ENCODE measurements at regions not wholly inside any gene's neighbourhood (a gene's known extent, or its start where the extent isn't known, plus 50 kb on each side); places are given as distances from the start of the nearest gene placed in this dataset.
A peak's percentile ranks its signal among the peaks of the same experiment; 100 is the strongest.

DNA sequence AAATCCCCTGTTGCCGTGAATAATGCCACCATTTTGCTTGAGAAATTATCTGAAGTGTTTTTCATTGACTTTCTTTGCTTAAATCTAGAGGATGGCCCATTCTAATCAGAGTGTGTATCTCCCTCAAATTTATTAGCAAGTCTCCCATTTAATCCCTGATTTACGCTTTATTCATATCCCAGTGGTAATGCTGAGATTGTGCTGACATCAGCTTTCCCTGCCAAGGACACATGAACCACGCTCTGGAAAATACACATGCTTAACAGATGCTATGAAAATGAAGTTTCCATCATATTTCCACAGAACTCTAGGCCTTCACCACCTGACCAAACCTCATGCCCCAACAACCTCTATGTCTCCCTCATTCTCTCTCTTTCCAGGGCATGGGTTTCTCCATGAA, 545.4 kb downstream of the TUSC7 start:
- no peak for DNase-seq (ENCODE audit: low spot score)

DNA sequence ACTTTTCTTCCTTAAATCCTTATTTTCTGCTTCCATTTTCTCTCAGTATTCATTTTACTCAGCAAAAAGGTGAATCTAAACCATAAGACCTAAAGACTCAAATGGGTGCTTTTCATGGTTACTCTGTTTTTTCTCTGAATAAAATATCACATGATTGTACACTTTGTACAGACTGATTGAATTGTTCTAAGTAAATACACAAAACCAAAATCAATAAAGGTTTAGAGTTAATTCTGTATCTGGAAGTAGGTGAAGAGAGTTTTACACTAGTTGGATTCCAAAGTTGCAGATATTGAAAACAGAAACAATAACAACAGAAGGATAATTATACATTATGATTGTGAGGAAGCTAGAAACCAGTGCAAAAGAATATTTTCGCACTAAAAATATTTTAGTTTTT, 546.2 kb downstream of the TUSC7 start:
- no peak for DNase-seq (ENCODE audit: low spot score)

DNA sequence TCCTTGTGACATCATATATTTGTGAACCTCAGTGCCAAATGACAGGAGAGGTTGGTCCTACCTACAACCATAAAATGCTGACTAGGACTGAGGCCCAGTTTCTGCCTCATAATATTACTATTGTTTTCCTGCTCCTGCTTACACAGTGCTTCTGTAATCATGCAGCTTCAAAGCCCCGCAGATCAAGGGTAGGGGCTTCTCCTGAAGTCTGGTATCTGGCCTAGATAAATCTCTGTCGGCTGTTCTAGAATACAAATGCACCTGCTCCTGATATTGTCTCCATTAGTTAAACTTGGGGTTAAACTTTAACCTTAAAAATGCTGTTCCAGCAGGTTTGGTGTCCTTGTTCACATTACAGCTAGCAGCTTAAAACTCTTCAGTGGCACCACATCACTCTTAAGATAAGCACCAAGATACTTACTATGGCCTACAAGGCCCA, 552.4 kb downstream of the TUSC7 start:
- no peak for DNase-seq (ENCODE audit: low spot score)

DNA sequence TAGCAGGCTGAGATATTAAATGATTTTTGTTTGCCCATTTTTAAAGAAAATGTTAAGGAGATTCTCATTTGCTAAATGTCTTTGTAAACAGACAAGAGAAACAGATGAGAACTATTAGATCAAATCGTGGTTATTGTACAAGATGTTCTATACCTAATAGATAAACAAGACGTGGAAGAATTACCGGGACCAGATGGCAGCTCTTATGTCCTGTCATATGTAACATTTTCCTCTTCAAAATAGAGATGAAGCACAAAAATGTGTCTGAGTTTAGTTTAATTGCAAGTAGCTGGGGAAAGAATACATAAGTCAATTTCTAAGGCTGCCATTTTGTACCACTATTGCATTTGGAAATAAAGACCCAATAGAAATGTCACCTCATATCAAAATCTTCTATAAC, 553.7 kb downstream of the TUSC7 start:
- DNase-seq (ENCODE audit: low spot score): no peak

DNA sequence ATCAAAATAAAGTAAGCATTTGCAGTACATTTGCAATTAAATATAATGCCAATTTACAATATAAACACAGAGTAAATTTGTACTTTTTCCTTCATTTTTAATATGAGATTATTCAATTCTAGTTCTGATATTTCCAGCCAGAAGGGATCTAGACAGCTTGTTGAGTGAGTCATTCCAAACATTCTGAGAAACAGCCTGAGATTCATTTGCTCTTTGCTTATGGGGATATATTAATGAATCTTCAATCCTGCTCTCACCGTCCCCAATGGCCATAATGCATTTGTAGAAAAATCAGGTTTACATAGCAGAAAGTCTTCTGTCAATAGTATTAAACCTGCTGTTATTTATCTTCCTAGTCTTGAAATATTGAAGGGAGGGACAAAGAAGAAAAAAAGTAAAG, 554.2 kb downstream of the TUSC7 start:
- DNase-seq (ENCODE audit: low spot score): no peak

DNA sequence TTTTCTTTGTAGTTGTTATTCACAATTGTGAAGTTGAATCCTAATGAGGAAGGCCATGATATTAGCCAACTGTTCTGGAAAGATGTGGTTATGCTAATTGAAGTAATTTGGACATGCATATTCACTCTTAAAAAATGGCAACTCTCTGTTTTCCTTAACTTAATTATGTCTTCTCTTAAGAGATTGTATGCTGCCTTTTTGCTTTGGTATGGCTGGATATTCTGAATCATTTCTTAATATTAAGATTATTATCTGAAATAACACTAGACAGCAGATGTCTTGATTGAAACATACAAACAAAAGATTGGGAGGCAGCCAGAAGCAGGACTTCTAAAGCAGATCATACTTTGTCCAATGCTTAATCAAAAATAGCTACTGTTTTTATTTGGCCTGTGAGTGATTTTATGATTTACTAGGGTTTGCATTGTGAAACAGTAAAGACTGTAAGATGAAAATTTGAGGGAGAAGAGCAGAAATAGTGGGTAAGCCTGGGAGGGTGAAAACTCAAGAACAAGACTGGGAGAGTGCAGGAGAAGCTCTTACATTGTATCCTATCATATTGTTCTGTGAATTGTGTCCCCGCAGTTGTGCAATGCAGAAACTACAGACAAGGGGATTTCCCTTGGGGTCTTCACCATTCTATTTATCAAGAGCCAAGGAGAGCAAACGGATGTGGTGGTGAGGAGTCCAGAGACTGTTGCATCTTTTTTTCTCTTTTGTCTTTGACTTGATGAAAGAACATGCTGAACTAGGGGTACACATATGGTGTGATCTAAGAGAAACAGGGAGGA, 554.8 kb downstream of the TUSC7 start:
- DNase-seq (ENCODE audit: low spot score): no peak

DNA sequence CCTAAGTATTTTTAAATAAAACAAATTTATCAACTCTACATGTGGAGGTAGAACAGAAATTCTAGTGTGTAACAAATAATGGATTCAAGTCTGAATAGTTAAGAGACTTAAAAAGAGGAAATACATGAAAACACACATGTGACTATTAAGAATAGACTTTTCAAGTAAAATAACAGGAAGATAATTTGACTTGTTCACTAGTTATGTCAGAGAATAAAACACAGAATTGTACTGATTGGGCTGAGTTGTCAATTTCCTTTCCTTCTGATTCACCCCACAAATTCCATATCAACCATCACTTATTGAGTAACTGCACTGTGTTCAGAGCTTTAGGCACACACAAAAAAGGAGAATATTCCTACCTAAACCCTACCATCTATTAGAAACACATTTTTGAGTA, 557.2 kb downstream of the TUSC7 start:
- no peak for DNase-seq (ENCODE audit: low spot score)

DNA sequence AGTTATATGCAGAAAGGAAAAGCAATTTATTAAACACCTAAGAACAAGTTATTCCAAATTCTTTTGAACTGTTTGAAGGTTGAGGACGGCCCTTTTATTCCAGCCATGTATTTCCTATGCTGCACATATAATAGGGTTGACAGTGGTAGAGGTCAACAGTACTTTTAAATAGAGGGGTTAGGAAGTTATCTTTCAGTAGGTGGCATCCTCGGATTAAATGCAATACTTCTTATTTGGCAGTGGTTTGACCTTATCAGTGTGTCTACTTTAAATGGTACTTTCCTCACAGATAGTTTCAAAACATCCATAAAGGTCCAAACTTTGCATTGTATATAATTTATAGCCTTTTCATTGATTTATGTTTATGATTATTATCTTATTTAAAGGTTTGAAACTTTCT, 558.7 kb downstream of the TUSC7 start:
- no peak for DNase-seq (ENCODE audit: low spot score)

DNA sequence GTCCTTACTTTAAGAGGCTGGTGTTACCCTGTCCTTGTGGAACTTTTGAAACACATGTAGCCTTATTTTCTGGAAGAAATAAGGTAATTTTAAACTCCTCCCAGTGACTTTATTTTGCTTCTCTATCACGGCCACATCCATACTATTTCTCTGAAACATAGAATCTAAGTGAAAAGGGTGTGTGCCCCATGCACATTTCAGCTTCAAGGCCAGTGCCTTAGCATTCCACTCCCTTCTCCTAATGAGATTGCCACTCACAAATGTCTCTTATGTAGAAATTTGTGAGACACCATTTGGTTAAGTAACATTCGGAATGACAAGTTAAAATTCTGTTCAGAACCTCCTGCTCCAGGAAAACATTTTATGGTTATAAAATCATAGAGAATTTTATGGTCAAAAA, 562.7 kb downstream of the TUSC7 start:
- DNase-seq (ENCODE audit: low spot score): no peak

DNA sequence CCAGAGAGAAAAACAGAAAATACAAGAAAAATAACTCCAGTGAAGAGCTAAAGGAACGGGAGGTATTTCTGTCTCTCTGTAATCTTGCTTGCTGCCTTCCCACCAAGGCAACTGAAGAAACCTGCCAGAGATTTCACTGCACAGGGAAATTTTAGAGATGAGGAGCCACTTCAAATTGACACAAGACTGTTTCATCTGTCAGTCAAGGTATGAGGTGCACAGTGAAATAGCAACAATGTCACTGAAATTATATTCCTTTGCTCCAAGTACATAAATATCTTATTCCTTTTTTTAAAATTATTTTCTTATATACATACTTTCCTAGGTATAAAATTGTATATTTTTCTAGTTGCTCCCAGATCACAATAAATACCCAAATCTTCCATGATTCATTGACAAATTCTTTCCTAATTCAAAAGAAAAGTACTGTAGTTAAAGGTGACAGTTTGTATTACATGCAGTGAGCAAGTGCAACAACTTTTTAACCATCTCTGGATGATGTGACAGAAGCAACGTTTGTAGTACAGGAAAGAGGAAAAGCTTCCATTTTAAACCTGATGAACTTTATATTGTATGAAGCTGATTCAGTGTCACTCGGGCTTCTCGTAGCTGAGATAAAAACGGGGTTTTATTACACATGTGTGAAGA, 563.4 kb downstream of the TUSC7 start:
- DNase-seq (ENCODE audit: low spot score): no peak

DNA sequence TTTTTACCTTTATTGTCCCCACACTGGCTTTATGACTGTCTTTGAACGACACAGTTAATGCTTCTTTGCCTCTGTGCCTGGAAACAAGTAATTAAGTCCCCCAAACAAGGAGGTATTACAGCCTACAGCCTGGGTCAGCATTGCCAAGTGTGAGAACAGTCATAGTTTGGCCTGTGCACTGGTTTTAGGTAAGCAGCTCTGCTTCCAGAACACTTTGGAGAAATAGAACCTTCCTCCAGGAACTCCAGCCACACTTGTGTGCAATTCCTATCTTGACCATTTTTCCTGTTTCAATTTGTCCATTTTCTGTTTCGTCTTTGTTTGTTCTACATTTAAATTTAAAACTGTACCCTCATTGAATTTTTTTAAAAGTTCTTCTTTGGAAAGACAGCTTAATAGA, 568.2 kb downstream of the TUSC7 start:
- no peak for DNase-seq (ENCODE audit: low spot score)

DNA sequence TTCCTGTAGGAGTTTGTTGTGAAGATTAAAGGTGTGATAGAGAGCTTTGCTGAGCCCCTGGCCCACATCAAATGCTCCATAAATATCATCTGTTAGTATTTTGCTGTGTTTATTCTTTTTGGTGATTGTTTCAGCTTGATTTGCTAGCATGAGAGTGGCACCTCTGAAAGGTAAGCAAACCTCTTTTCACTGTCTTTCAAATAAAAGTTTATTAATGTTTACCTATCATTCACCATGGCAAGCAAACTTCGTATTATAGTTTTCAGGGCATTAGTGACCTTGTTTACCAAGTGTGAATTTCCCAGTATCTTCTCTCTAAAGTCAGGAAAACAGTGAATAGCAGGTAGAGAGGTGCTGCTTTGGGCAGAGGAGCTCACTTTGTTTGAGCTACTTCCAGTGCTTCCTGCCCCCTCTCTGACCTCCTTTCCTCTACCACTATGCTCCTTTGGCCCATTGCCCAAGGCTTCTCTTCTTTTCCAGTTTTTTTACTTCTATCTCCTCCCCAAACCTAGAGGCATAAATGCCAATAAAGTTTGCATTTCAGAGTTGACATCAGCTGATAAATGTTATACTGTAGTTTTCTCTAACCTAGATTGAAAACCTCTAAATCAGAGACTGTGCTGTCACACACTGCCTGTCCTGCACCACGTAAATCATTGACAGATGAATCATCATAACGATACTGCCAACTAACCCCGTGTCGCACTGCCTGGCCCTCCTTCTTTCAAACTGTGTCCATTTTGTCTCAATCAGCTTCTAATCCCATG, 569.0 kb downstream of the TUSC7 start:
- DNase-seq (ENCODE audit: low spot score): peak; percentile 26

DNA sequence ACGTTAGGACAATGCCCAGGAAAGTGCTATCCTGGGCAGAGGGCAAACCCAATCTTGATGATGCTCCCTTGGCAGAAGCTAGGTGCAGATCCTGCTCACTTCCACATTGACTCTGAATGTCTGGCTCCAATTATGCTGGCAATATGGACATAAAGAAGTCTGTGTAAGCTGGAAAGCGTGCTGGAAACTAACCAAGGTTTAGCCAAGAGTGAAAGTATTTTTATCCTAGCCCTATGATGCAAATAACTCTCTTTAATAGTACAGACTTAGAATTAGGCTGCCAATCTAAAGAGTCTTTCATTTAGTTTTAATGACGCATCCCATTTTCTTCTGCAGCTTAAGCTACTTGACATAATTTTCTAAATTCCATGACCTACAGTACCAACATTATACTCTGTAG, 571.8 kb downstream of the TUSC7 start:
- no peak for DNase-seq (ENCODE audit: low spot score)

DNA sequence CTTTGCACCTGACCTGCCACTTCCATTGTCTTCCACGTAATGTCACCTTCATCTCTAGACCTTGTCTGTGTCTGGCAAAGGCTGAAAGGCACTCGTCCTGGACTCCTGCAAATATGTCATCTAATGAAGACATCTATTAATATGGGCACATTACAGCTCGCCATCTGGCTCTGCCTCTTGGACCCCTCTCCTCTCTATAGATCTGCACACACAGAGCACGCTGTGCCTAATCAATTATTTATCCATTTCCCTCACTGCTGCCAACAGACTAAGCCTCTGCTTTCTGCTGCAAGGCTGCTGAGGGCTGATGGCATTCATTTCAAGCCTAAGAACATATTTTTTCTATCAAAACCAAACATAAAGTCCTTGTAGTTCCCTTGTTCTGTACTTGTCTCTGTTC, 573.0 kb downstream of the TUSC7 start:
- DNase-seq (ENCODE audit: low spot score): no peak

DNA sequence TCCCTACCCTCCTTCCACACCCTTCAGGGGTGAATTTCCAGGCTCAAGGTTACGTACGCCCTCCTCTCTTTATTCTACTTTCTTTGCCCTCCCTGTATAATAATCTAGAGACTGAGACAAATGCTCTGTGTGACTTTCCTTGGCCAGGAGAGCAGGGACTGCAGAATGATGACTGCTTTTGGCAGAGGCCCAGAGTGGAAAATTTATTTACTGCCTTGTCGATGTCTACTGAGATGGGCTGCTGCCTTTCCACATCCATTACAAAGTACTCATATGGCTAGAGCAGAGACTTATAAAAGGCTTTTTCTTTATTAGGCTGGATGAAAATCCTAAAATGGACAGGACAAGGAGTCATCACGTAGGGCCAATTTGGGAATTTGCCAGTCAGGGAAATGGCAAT, 576.2 kb downstream of the TUSC7 start:
- DNase-seq (ENCODE audit: low spot score): no peak

DNA sequence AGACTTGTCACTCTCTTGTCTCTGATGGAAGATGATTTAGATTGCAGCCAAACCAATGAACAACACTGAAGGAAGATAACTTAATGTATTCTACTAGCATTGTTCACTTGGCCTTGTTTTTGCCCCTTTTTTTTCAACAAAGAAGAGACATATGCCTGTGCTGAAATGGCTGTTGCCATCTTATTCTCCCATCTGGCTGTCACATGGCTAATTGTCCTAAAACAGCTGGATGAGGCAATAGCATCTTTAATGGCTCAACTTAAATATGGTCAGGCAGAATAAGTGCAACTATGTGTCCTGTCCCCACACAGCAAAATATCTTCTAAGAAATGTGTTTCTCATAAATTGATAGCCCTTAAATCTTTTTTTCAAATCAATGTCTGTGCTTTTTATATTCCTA, 576.9 kb downstream of the TUSC7 start:
- DNase-seq (ENCODE audit: low spot score): no peak

DNA sequence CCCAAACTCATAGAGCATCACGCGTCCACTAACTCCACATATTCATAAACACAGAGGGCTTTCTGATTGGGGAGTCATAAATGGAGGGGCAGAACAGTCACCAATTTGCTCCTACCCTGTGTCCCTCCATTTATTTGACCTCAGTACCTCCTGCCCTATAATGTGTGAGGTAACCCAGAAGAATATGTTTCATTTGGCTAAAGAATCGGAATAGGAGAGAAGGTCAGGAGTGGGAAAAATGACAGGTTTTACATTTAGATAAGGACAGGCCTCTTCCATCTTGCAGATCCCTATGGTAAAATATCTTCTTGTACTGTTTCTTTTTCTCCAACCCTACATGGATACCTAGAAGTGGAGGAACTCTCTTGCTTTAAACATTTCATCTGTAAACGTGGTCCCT, 578.0 kb downstream of the TUSC7 start:
- no peak for DNase-seq (ENCODE audit: low spot score)

DNA sequence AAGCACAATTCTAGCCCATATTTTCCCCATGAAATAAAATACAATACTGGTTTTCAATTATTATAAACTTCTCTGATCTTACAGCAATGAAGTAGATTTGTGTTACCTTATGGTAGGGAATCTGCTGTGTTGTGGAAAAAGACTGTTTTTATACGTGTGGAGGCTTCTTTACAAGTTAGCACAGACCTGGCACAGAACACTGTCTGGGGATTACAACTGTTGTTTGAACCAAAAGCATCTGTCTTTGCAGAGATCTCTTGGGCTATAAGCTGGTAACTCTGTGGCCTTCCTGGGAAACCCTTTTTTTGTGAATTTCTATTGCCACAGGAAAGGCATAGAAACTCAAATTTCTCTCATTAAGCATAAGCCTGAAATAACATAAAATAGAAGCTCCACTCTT, 581.9 kb downstream of the TUSC7 start:
- DNase-seq (ENCODE audit: low spot score): no peak

DNA sequence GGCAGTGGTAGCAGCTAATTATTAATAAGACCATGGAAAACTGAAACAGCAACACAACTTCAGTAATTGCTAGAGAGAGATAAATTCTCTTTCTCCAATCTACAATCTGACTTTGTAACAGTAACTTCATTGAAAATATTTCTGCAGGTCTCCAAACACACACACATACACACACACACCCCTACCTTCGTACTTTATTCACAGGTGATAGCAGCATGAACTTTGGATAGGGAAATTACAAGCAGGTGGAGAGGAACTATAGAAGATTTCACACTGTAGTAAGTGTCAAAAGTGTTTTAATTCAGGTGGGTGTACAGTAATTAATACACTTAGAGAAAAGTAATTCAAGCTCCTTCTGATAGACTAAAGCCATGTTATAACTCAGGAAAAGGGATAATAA, 587.5 kb downstream of the TUSC7 start:
- DNase-seq (ENCODE audit: low spot score): no peak

DNA sequence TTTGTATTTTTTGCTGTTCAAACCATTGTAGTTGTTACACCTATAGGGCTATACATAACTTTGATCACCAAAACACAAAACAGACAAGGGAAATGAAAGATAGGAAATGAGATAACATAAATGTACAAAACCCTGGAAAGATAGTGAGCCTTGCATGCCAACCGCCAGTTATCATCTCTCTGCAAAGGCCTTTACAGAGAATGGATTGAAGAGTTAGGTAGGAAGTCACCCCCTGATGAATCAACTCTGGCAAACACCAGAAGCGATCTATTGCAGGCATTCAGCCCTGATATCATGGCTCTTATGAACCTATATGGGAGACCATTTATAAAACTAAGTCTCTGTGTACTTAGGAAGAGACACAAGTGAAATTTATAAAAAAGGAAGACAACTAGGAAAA, 588.0 kb downstream of the TUSC7 start:
- DNase-seq (ENCODE audit: low spot score): no peak

DNA sequence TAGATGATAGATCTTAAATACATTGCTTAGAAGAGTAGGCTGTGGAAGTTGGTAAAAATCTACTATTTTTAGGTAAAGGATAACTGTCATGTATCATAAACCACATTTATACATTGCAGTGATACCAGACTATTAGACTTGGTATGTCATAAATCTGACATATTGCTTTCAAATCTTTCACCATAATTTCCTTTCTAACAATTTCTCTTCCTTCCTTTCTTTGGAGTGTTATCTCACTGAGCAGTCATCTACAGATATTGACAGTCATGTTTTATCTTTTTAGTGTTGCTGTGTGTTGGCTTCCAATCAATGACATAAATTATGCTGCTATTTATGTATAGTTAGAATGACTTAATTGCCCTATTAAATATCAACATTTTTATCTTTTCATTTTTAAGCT, 588.7 kb downstream of the TUSC7 start:
- DNase-seq (ENCODE audit: low spot score): no peak

DNA sequence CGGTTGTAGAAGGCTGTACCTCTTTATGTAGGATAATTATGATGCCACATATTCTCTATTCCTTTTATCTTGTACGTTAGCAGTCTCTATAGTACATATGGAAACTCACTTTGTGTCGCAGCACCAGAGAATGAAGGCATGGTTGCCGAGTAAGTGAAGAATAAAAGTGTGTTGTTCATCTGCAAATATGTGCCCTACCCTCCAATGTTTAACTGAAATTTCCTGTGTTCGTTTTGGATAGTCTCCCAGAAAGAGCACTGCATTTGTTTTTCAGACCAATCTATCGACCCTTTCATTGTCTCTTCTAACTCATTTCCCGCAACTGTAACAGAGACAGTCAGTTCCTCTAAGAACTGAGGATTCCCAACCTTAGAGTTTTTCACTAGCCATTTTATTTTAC, 592.8 kb downstream of the TUSC7 start:
- DNase-seq (ENCODE audit: low spot score): no peak

DNA sequence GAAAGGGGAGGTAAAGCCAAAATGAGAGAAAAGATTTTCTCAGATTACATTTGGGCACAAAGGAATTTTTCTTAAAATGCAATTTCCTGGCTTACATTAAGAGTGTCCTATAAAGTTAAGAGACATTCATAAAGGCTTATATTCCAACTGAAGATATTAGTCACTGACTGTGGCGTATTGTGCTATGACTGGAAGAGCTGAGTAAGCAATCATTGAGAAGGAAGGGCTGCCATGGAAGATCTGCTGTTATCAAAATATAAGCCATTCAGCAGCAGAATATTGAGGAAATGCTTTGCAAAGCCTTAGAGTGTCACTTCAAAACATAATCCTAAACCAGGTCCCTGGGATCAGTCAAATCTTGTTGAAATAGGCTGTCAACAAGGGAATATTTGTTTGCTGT, 593.9 kb downstream of the TUSC7 start:
- no peak for DNase-seq (ENCODE audit: low spot score)

Data from AG20443 (cell line).